ENCODE measurements at regions not wholly inside any gene's neighbourhood (a gene's known extent, or its start where the extent isn't known, plus 50 kb on each side); places are given as distances from the start of the nearest gene placed in this dataset.

- DNase-seq (ENCODE audit: low spot score in 2 of 2) = no peak
- Histone ChIP-seq H3K4me1 (no peaks in the 10 kb centered on the region), H3K4me3 (no peak overlapping the region), H3K9me3 (no peaks in the 10 kb centered on the region), H3K27me3 (no peaks in the 10 kb centered on the region), H3K27ac (no peak overlapping the region), H3K36me3 (no peaks in the 10 kb centered on the region)
- WGBS = 63% methylated on average over 4 of the region's 4 CpGs
- TF ChIP-seq POLR2AphosphoS5 (IDR thresholded peaks at IDR 0.05) (no peak), POLR2A (IDR thresholded peaks at IDR 0.05) (no peak)
These were observed 520.5 kb upstream of the STXBP6 start for GRCh38 chr14:25570483-25570882.

DNA sequence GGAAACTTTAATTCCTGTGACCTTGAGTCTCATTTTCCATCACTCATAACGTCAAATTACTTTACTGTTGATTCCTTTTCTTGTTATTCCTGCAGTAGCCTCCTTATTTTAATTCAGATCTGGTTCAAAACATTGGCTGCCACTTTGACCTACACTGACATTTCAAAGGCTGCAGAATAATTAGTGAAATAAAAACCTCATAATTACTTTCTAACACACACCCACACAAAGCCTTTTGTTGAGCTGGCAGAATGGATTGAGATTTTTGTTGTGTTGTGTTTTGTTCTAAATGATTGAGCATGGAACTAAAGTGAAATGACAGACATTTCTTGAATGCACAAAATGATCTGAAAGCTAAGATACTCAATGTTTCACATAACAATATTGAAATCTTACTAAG, 507.5 kb upstream of the STXBP6 start:
- no peak overlapping the region for H3K27ac ChIP-seq
- no peaks in the 10 kb centered on the region for H3K36me3 ChIP-seq
- no peak for TF ChIP-seq POLR2AphosphoS5 (IDR thresholded peaks at IDR 0.05)
- TF ChIP-seq EP300 (IDR thresholded peaks at IDR 0.05) = no peak
- no peak for TF ChIP-seq POLR2A (IDR thresholded peaks at IDR 0.05)
- TF ChIP-seq CTCF (IDR thresholded peaks at IDR 0.05) = no peak
- H3K4me1 ChIP-seq = no peaks in the 10 kb centered on the region
- H3K9me3 ChIP-seq = no peaks in the 10 kb centered on the region
- WGBS = 36% methylated on average over 1 of the region's 1 CpG
- H3K27me3 ChIP-seq = no peaks in the 10 kb centered on the region
- no peak for DNase-seq (ENCODE audit: low spot score in 2 of 2)
- no peak overlapping the region for H3K4me3 ChIP-seq

DNA sequence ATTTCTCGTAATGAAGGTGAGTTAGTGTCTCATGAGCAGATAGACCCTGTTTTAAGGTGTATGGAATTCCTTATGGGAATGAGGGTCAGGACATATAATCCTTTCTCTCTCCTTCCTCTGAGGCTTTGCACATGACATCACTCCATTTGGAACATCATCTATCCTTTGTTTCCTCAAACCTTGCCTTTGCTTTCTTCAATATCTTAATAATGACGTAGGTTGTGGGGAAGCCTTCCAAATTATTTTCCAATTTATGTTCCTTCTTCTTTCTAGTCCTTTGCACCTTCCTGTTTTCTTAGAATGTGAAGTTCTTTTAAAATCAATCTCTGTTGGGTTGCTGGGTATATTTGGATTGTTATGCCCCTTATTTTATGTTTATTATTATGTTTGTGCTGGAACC, 502.9 kb upstream of the STXBP6 start:
- Histone ChIP-seq H3K9me3 (no peaks in the 10 kb centered on the region), H3K4me3 (no peak overlapping the region), H3K36me3 (no peaks in the 10 kb centered on the region), H3K27me3 (no peaks in the 10 kb centered on the region), H3K27ac (no peak overlapping the region), H3K4me1 (no peaks in the 10 kb centered on the region)
- DNase-seq (ENCODE audit: low spot score in 2 of 2) = no peak
- TF ChIP-seq EP300 (IDR thresholded peaks at IDR 0.05) (no peak), POLR2AphosphoS5 (IDR thresholded peaks at IDR 0.05) (no peak), POLR2A (IDR thresholded peaks at IDR 0.05) (no peak), CTCF (IDR thresholded peaks at IDR 0.05) (no peak)
- WGBS = 45% methylated on average over 2 of the region's 2 CpGs

GRCh38 chr14:25551674-25552073, 501.7 kb upstream of the STXBP6 start:
- no peak overlapping the region for H3K27ac ChIP-seq
- H3K36me3 ChIP-seq = no peaks in the 10 kb centered on the region
- H3K9me3 ChIP-seq = no peaks in the 10 kb centered on the region
- no peak for TF ChIP-seq POLR2AphosphoS5 (IDR thresholded peaks at IDR 0.05)
- no peak for TF ChIP-seq EP300 (IDR thresholded peaks at IDR 0.05)
- no peak for TF ChIP-seq POLR2A (IDR thresholded peaks at IDR 0.05)
- TF ChIP-seq CTCF (IDR thresholded peaks at IDR 0.05) = no peak
- no peaks in the 10 kb centered on the region for H3K4me1 ChIP-seq
- H3K4me3 ChIP-seq = no peak overlapping the region
- 46% methylated on average over 3 of the region's 3 CpGs for WGBS
- DNase-seq (ENCODE audit: low spot score in 2 of 2) = no peak
- no peaks in the 10 kb centered on the region for H3K27me3 ChIP-seq

GRCh38 chr14:25546826-25547225, 496.9 kb upstream of the STXBP6 start:
- TF ChIP-seq POLR2A (IDR thresholded peaks at IDR 0.05) (no peak), POLR2AphosphoS5 (IDR thresholded peaks at IDR 0.05) (no peak), EP300 (IDR thresholded peaks at IDR 0.05) (no peak), CTCF (IDR thresholded peaks at IDR 0.05) (no peak)

DNA sequence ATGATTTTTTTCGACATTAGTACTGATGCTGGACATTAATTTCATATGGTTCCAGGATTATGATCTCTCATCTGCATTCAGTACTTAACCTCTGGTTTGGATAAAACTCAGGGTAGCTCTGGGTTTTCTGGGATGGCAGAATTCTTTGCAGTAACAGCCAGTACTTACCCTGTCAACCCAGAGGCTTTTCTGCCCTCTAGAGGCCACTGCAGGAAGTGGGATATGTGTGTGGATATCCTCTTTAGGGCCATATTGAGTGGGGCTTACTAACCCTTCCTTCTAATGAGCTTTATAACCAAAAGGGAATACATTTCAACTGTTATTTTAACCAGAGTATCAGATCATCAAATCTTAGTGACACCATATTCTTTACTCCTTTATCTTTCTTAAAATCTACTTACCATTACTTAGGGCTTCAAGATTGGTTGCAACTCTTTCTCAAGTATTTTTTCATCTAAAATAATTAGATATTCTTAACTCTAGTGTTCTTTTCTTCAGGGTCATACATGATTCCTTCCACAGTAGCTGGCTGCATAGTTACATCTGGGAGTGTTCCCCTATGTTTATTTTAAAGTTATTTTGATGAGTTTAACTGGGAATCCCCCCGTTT, 488.0 kb upstream of the STXBP6 start:
- Histone ChIP-seq H3K27ac (no peak overlapping the region), H3K4me3 (no peak overlapping the region), H3K9me3 (no peaks in the 10 kb centered on the region), H3K36me3 (no peaks in the 10 kb centered on the region), H3K4me1 (no peaks in the 10 kb centered on the region), H3K27me3 (no peaks in the 10 kb centered on the region)
- 64% methylated on average over 2 of the region's 2 CpGs for WGBS
- TF ChIP-seq POLR2AphosphoS5 (IDR thresholded peaks at IDR 0.05) (no peak), POLR2A (IDR thresholded peaks at IDR 0.05) (no peak), EP300 (IDR thresholded peaks at IDR 0.05) (no peak), CTCF (IDR thresholded peaks at IDR 0.05) (no peak)
- no peak for DNase-seq (ENCODE audit: low spot score in 2 of 2)

More at GRCh38 chr14:25546826-25547225, 496.9 kb upstream of the STXBP6 start:
- 72% methylated on average over 2 of the region's 2 CpGs for WGBS
- Histone ChIP-seq H3K27me3 (no peaks in the 10 kb centered on the region), H3K9me3 (no peaks in the 10 kb centered on the region), H3K4me3 (no peak overlapping the region), H3K27ac (no peak overlapping the region), H3K4me1 (no peaks in the 10 kb centered on the region), H3K36me3 (no peaks in the 10 kb centered on the region)
- DNase-seq (ENCODE audit: low spot score in 2 of 2) = no peak

All from suprapubic skin (tissue), 4 donors.